HEK293 (cell line): ENCODE measurements at regions not wholly inside any gene's neighbourhood (a gene's known extent, or its start where the extent isn't known, plus 50 kb on each side); places are given as distances from the start of the nearest gene placed in this dataset.

Source experiments
- CTCF ChIA-PET: fragments of 350-600 bp; formaldehyde crosslinking; extraction: SDS; loops from one replicate; lab custom pipeline; 2021; ENCODE audit warnings: antibody characterized with exemption; lab: Yijun Ruan, JAX
- POLR2A ChIA-PET: fragments of 300-600 bp; formaldehyde crosslinking; extraction: SDS; loops from one replicate; lab custom pipeline; 2020; ENCODE audit warnings: antibody characterized with exemption, inconsistent platforms; lab: Yijun Ruan, JAX
- H3K27ac ChIP-seq: fragments of 200-500 bp; sonication (Bioruptor generic); 2 replicates; pipeline ENCODE4 v1.5.1; 2014; ENCODE audit warnings: low read depth, low read length, control low read depth, inconsistent platforms; ENCODE audit errors: extremely low read depth
- H3K36me3 ChIP-seq, 2 experiments: fragments of 200-500 bp in 1 of 2; sonication (Bioruptor generic) in 1 of 2; 1 replicate in 1 of 2; 2 replicates in 1 of 2; pipeline ENCODE4 v1.5.1; 2014 to 2017; ENCODE audit warnings: inconsistent platforms in 2 of 2, low read length in 2 of 2; ENCODE audit not compliant: control insufficient read depth in 2 of 2, insufficient read depth in 1 of 2
- H3K4me1 ChIP-seq: fragments of 200-500 bp; sonication (Bioruptor generic); 2 replicates; pipeline ENCODE4 v1.5.1; 2014; ENCODE audit warnings: mild to moderate bottlenecking, low read length, inconsistent platforms; ENCODE audit not compliant: control insufficient read depth, insufficient read depth
- H3K4me3 ChIP-seq: 2 replicates; pipeline ENCODE4 v1.5.1; 2011; ENCODE audit warnings: low read depth, mild to moderate bottlenecking, control low read depth, low read length, moderate library complexity
- H3K9me3 ChIP-seq: fragments of 200-500 bp; sonication (Bioruptor generic); 2 replicates; pipeline ENCODE4 v1.5.1; 2014; ENCODE audit warnings: low read depth, low read length, inconsistent platforms; ENCODE audit not compliant: control insufficient read depth, insufficient read depth
- BCL11A ChIP-seq: fragments of 450-650 bp; formaldehyde crosslinking; IDR thresholded peaks from 2 replicates; pipeline ENCODE4 v1.5.1; 2016; ENCODE audit warnings: low read depth, missing biosample characterization, missing genetic modification characterization
- ZBTB10 ChIP-seq: fragments of 450-650 bp; formaldehyde crosslinking; IDR thresholded peaks from 2 replicates; pipeline ENCODE4 v1.5.1; 2016; ENCODE audit warnings: missing biosample characterization, missing genetic modification characterization
- ZBTB8A ChIP-seq: fragments of 450-650 bp; formaldehyde crosslinking; IDR thresholded peaks from 2 replicates; pipeline ENCODE4 v1.5.1; 2016; ENCODE audit warnings: missing biosample characterization, missing genetic modification characterization
- ZNF202 ChIP-seq: fragments of 450-650 bp; formaldehyde crosslinking; IDR thresholded peaks from 2 replicates; pipeline ENCODE4 v1.5.1; 2016; ENCODE audit warnings: missing biosample characterization, missing genetic modification characterization, borderline replicate concordance
- ZNF211 ChIP-seq: fragments of 450-650 bp; formaldehyde crosslinking; IDR thresholded peaks from 2 replicates; pipeline ENCODE4 v1.5.1; 2016; ENCODE audit warnings: low read depth, missing biosample characterization, missing genetic modification characterization
- ZNF221 ChIP-seq: fragments of 450-650 bp; formaldehyde crosslinking; IDR thresholded peaks from 2 replicates; pipeline ENCODE4 v1.5.1; 2017; ENCODE audit warnings: missing biosample characterization, missing genetic modification characterization, borderline replicate concordance
- ZNF280C ChIP-seq: fragments of 450-650 bp; formaldehyde crosslinking; IDR thresholded peaks from 2 replicates; pipeline ENCODE4 v1.5.1; 2016; ENCODE audit warnings: missing biosample characterization, missing genetic modification characterization
- ZNF366 ChIP-seq: fragments of 450-650 bp; formaldehyde crosslinking; conservative IDR thresholded peaks from 2 replicates; pipeline ENCODE4 v1.5.1; 2016; ENCODE audit warnings: missing biosample characterization, missing genetic modification characterization
- ZNF423 ChIP-seq: fragments of 450-650 bp; formaldehyde crosslinking; IDR thresholded peaks from 2 replicates; pipeline ENCODE4 v1.5.1; 2016; ENCODE audit warnings: missing biosample characterization, missing genetic modification characterization
- ZNF433 ChIP-seq: fragments of 450-650 bp; formaldehyde crosslinking; IDR thresholded peaks from 2 replicates; pipeline ENCODE4 v1.5.1; 2016; ENCODE audit warnings: missing biosample characterization, missing genetic modification characterization, low read depth
- ZNF518A ChIP-seq: fragments of 450-650 bp; formaldehyde crosslinking; conservative IDR thresholded peaks from 2 replicates; pipeline ENCODE4 v1.5.1; 2016; ENCODE audit warnings: low read depth, missing biosample characterization, missing genetic modification characterization
- ZNF529 ChIP-seq: fragments of 450-650 bp; formaldehyde crosslinking; IDR thresholded peaks from 2 replicates; pipeline ENCODE4 v1.5.1; 2017; ENCODE audit warnings: missing genetic modification characterization, missing biosample characterization; ENCODE audit not compliant: insufficient replicate concordance
- ZNF548 ChIP-seq: fragments of 450-650 bp; formaldehyde crosslinking; IDR thresholded peaks from 2 replicates; pipeline ENCODE4 v1.5.1; 2016; ENCODE audit warnings: missing biosample characterization, missing genetic modification characterization
- ZNF660 ChIP-seq: fragments of 450-650 bp; IDR thresholded peaks from 2 replicates; pipeline ENCODE4 v1.5.1; 2018; ENCODE audit warnings: missing biosample characterization, mild to moderate bottlenecking, missing genetic modification characterization
- ZNF701 ChIP-seq: fragments of 450-650 bp; formaldehyde crosslinking; IDR thresholded peaks from 2 replicates; pipeline ENCODE4 v1.5.1; 2016; ENCODE audit warnings: missing biosample characterization, missing genetic modification characterization

DNA sequence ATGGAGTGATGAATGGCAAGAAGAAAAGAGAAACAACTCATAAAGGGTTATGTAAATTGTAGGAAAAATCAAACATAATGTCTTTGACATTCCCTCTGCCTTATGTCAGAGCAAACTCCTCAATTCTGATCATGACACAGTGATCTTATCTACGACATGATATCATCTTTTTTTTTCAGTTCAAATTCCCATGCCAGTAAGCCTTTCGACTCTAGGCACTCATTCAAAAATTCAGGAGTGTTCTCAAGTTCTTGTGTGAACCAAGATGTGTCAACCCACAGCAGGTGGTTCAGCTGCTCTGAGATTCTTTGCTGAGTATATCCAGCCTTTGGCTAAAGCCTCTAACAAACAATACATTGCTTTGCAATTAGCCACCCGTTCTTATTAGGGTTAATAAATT lies 97.1 kb upstream of the ESRRG start:
- TF ChIP-seq ZNF423 = no peak
- TF ChIP-seq ZNF660 (tag by site-specific recombination) = no peak
- TF ChIP-seq ZNF221 (tag by site-specific recombination) = no peak
- no peak for TF ChIP-seq ZBTB8A
- Histone ChIP-seq H3K27ac (no peak overlapping the region), H3K4me3 (no peak overlapping the region), H3K36me3 (no peaks in the 10 kb centered on the region), H3K9me3 (no peaks in the 10 kb centered on the region), H3K4me1 (no peaks in the 10 kb centered on the region)
- ChIA-PET CTCF (interaction anchor here (0.6 to 0.7 kb wide), 3 partner anchors 8 to 68 kb away, joined by 4 read pairs; no protein-coding TSS in a partner anchor), POLR2A (no interaction called here)

- no peaks in the 10 kb centered on the region for H3K36me3 ChIP-seq
- POLR2A ChIA-PET = no interaction called here
- H3K27ac ChIP-seq = no peak overlapping the region
- CTCF ChIA-PET = no interaction called here
- H3K9me3 ChIP-seq = no peaks in the 10 kb centered on the region
- no peak overlapping the region for H3K4me3 ChIP-seq
- TF ChIP-seq ZNF701 (tag by site-specific recombination) (no peak), ZNF548 (tag by site-specific recombination) (no peak), ZNF433 (tag by site-specific recombination) (no peak), ZNF202 (tag by site-specific recombination) (no peak), ZNF366 (tag by site-specific recombination) (no peak), ZNF529 (tag by site-specific recombination) (no peak), ZNF211 (tag by site-specific recombination) (no peak)
- no peaks in the 10 kb centered on the region for H3K4me1 ChIP-seq
Observed at GRCh38 chr1:216818284-216818683, 95.1 kb upstream of the ESRRG start.

DNA sequence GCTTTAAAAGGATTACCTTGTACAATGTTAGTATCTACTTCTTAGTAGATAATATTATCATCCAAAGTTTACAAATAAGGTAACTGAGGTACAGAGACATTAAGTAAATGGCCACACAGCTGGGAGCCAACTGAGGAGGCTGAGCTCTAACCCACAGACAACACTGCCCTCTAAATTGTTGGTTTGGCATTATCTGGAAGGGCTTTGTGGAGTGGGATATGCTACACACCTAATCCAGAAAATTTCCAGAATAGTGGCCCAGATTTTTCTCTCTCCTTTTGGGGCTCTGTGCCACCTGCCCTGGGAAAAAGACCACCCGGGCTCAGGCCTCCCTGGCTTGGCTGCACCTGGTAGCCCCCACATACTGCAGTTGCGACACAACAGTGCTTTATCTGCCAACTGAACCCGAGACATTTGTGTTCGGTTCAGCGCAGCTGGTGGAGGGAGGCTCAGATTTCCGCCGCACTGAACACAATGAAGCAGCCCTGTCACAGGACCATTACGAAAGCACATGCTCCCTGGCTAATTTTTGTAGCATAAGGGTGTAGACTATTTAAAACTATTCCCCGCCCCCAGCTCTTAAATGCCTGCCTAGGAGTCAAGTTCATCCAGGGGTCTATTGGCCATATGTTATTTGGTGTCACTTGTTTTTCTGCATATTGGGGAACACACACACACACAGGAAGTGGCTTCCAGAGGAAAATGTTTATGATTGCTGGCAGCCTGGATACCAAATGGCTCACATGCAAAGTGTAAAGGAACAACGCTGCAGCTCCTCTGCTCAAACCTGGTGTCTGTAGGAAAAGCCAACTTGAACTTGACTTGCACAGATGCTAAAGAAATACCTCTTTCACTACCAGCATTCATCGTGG lies 92.3 kb upstream of the ESRRG start:
- POLR2A ChIA-PET = no interaction called here
- CTCF ChIA-PET = interaction anchor here (0.6 kb wide), 1 partner anchor 813 kb away, joined by 3 read pairs; no protein-coding TSS in a partner anchor
- no peak for TF ChIP-seq ZNF280C
- Histone ChIP-seq H3K4me3 (no peak overlapping the region), H3K9me3 (no peaks in the 10 kb centered on the region), H3K4me1 (no peaks in the 10 kb centered on the region), H3K27ac (no peak overlapping the region), H3K36me3 (no peaks in the 10 kb centered on the region)

- Histone ChIP-seq H3K4me1 (no peaks in the 10 kb centered on the region), H3K9me3 (no peaks in the 10 kb centered on the region), H3K4me3 (no peak overlapping the region), H3K36me3 (no peaks in the 10 kb centered on the region), H3K27ac (no peak overlapping the region)
- CTCF ChIA-PET = no interaction called here
- POLR2A ChIA-PET = no interaction called here
- TF ChIP-seq BCL11A (tag by site-specific recombination) (no peak), ZBTB10 (no peak), ZNF518A (tag by site-specific recombination) (no peak)
Observed at GRCh38 chr1:216814576-216815259, 91.5 kb upstream of the ESRRG start.
